Neural progenitor cell (in vitro differentiated cells): ENCODE measurements at regions not wholly inside any gene's neighbourhood (a gene's known extent, or its start where the extent isn't known, plus 50 kb on each side); places are given as distances from the start of the nearest gene placed in this dataset.

Experiments
- EZH2 ChIP-seq: fragments of 200-600 bp; sonication (generic); IDR thresholded peaks from 2 replicates; pipeline ENCODE4 v1.6.1; 2017; ENCODE audit warnings: antibody characterized with exemption, mild to moderate bottlenecking, moderate library complexity
- EZH2phosphoT487 ChIP-seq: fragments of 200-600 bp; sonication (generic); IDR thresholded peaks from 2 replicates; pipeline ENCODE4 v1.6.1; 2017; ENCODE audit warnings: antibody characterized with exemption
- TF ChIP-seq, protein P1 (sequence below): fragments of 200-600 bp; sonication (generic); IDR thresholded peaks from 2 replicates; pipeline ENCODE4 v1.5.1; 2017; ENCODE audit warnings: antibody characterized with exemption, mild to moderate bottlenecking

DNA sequence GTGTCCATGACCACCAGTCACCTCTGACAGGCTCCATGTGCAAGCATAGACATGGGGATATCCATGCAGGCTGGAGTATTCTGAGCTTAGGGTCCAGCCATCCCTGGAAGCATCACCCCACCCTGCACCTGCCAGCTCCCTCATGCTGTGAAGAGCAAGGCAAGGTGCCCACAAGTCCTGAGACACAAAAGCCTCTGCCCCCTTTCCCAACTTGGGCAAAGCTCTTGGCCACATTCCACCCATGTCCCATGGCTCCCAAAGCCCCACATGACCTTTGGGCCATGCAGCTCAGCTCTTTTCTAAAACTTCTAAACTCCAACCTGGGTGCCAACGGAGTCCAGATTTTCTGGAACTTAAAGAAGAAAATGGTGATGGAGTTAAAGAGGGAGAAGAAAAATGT lies 99.8 kb upstream of the SH3BP4 start:
- TF ChIP-seq, protein P1, sequence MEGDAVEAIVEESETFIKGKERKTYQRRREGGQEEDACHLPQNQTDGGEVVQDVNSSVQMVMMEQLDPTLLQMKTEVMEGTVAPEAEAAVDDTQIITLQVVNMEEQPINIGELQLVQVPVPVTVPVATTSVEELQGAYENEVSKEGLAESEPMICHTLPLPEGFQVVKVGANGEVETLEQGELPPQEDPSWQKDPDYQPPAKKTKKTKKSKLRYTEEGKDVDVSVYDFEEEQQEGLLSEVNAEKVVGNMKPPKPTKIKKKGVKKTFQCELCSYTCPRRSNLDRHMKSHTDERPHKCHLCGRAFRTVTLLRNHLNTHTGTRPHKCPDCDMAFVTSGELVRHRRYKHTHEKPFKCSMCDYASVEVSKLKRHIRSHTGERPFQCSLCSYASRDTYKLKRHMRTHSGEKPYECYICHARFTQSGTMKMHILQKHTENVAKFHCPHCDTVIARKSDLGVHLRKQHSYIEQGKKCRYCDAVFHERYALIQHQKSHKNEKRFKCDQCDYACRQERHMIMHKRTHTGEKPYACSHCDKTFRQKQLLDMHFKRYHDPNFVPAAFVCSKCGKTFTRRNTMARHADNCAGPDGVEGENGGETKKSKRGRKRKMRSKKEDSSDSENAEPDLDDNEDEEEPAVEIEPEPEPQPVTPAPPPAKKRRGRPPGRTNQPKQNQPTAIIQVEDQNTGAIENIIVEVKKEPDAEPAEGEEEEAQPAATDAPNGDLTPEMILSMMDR = no peak
- no peak for TF ChIP-seq EZH2
- no peak for TF ChIP-seq EZH2phosphoT487
